Epithelial cell of prostate (primary cell): ENCODE measurements at regions not wholly inside any gene's neighbourhood (a gene's known extent, or its start where the extent isn't known, plus 50 kb on each side); places are given as distances from the start of the nearest gene placed in this dataset.
A peak's percentile ranks its signal among the peaks of the same experiment; 100 is the strongest.
"Not testable (repeated sequence)": the region's sequence is repeated elsewhere in the genome, so short reads cannot be mapped to it uniquely, and the experiment has no call there.

Source experiments
- DNase-seq: peaks from one replicate; pipeline ENCODE4 v3.0.0-alpha.2; 2011; ENCODE audit warnings: low read depth, low spot score
- H3K27ac ChIP-seq: fragments of 450-650 bp; 2 replicates; pipeline ENCODE4 v1.5.1; 2017; ENCODE audit warnings: mild to moderate bottlenecking

DNA sequence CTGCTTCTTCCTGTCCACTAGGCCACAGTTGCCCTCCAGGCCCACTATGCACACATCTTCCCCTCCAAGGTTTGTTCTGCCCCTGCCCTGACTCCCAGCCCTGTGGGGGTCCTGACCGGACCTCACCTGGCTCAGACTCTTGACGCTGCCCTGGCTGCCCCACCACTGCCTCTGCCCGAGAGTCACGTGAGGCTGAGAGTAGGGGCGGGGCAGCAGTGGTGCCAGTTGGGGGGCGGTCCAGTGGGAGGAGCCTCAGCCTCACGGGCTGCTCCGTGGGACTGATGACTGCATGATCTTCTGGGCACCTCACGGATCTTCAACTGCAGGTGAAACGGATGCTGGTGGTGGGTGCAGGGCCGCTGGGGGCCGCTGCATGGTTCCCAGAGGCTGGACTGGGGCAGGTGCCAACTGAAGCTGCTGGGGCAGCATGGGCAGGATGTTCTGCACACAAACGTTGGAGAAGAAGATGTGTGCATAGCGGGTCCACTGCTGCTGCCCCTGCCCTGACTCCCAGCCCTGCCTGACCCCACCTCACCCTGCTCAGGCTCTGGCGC, 77.6 kb downstream of the HHIPL2 start:
- not testable (repeated sequence) for H3K27ac ChIP-seq, DNase-seq

DNA sequence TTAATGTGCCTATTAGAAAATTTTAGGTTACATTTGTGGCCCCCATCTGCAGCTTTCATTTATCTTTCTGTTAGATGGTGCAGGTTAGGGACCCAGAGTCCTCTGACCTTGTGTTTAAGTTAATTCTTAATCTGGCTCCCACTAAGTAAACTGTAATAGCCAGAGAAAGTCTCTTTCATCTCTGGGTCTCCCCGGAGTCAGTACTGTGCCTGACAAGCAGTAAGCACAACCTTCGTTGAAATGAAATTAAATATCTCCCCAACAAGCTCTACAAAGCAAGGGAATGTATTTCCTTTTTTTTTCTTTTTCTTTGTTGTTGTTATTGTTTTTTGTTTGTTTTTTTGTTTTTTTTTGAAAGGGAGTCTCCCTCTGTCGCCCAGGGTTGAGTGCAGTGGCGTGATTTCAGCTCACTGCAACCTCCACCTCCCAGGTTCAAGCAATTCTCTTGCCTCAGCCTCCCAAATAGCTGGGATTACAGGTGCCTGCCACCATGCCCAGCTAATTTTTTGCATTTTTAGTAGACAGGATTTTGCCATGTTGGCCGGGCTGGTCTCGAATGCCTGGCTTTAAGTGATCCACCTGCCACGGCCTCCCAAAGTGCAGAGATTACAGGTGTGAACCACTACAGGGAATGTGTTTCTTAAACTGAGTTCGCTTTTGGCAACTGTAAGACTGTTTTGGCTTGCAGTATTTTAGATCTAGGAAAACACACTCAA, 81.6 kb downstream of the HHIPL2 start:
- DNase-seq = no peak
- peak overlapping the region; percentile 56 for H3K27ac ChIP-seq

DNA sequence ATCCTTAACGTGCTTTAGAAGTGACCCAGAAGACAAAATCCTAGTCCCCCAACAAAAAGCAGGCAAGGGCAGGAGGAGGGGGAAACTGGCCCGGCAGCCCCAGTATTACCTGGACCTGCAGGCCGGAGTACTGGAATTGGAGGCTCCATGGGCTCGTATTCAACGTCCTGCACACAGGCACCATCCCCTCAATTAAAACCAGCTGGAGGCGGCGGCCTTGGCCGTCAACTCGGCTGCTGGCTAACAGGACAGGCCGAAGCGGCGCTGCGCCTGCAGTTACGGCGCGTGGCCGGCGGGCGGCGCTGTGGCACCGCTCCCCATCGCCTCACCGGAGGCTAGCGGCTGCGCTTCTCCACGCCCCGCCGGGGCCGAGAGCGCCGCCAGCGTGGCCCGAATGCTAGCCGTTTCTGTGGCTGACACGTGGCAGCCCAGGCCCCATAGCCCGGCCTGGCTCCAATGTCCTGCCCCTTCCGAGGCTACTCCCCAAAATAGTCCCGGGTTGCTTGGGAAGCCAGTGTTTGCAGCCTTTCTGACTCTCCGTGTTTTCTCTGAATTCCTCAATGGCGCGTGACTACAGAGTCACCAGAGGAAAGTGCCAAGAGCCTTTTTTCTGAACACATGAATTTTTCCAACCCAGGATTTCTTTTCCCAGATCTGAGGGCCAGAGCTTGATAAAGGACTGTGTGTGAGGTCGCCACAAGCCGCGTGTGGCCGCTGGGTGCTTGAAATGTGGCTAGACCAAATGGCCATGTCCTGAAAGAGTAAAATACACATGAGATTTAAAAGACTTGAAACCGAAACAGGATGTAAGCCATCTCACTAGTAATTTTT, 82.5 kb downstream of the HHIPL2 start:
- DNase-seq = no peak
- H3K27ac ChIP-seq = peak overlapping the region; percentile 56

DNA sequence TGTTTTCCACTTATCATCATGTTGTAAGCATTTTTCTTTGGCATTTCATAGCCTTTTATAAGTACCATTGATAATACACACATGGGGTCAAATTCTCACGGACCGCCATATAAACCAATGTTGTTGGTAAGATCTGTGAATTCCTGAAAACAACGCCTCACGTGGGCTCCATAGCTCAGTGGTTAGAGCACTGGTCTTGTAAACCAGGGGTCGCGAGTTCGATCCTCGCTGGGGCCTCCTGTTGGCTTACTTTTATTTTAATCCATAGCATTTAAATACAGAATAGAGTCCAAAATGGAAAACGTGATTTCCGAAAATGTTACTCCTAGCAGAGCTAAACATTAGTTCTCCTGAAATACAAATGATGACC, 83.1 kb downstream of the HHIPL2 start:
- H3K27ac ChIP-seq = peak overlapping the region; percentile 56
- DNase-seq = no peak

DNA sequence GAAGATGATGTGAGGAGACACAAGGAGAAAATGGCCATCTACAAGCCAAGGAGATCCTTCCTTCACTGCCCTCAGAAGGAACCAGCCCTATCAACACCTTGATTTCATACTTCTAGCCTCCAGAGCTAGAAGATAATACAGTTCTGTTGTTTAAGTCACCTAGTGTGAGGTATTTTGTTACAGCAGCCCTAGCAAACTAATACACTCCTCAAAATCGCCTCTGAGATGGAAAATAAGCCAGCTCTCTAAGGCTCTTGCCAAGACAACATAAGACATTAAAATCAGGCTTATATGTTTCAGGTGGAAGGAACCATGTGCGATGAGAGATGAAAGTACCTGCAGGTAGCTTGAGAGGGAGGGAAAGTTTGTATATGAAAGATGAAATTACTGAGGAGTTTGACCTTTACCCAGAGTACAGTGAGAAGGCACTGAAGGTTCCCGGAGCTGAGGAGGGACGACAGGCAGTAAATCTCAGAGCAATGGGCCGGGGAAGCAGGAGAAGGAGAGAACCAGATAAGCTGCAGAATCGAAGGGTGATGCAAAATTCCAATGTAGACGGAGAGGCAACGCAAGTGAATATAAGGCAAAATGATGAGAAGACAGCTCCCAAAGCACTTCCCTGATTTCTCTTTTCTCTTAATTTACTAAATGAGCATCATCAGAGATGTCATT, 84.7 kb downstream of the HHIPL2 start:
- H3K27ac ChIP-seq = no peak overlapping the region
- no peak for DNase-seq

DNA sequence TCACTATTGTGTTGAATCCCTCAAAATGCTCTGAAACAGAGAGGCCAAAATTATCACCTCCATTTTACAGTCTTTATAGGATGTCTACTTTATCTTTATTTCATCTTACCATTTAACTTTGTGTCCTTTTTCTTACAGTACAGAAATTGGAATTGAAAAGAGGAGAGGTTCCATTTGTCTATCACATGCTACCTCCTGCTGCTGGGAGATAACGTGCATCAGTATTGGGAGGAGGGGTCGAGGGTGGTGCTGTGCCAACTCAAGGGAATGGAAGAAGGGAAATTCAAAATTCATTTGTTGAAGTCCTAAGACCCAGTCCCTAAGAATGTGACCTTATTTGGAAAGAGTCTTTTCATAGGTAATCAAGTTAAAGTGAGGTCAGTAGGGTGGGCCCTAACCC, 85.3 kb downstream of the HHIPL2 start:
- no peak overlapping the region for H3K27ac ChIP-seq
- DNase-seq = no peak

DNA sequence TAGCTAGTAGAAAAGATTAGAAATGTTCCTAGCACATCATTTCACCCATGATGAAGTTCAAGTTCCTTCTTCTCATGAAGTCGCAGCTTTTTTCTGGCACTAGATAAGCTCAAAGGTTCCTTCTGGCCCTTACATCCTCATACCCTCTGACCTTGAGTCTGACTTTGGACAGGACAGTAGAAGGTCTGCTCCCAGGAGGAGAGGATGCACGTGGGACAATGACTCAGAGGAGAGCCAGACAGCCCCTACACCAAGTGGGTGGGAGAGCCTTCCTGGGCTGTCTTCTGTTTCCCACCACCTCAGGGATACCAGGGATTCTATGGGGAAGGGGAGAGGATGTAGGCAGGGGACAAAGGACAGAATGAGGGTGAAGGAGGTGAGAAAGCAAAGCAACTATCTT, 86.0 kb downstream of the HHIPL2 start:
- no peak for DNase-seq
- H3K27ac ChIP-seq = no peak overlapping the region

DNA sequence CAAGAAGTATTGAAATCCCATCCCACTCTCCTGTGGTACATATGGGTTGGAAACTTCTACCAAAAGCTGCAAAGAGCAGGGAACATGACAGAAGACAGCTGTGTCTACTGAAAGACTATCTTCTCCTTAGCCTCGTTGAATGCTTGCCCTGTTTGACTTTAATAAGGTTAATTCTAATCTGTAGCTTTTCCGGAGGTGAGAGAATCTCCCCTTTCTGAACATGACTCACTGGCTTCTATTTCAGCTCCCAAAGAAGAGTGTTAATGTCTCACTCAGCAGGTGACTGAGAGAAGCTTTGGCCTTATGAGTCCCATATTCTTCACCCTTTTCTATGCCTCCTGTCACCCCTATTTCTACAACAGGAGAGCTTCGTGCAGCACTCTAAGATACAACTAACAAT, 88.3 kb downstream of the HHIPL2 start:
- no peak for DNase-seq
- no peak overlapping the region for H3K27ac ChIP-seq

DNA sequence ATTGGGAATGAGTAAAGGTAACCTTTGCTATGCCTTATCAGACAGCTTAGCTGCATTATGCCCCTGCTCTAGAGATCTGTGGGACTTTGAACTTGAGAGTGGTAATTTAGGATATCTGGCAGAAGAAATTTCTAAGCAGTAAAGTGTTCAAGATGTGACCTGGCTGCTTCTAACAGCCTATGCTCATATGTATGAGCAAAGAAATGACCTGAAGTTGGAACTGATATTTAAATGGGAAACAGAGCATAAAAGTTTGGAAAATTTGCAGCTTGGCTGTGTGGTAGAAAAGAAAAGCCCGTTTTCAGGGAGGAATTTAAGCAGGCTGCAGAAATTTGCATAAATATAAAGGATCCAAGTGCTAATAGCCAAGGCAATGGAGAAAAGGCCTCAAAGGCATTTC, 90.4 kb downstream of the HHIPL2 start:
- no peak for DNase-seq
- H3K27ac ChIP-seq = no peak overlapping the region

DNA sequence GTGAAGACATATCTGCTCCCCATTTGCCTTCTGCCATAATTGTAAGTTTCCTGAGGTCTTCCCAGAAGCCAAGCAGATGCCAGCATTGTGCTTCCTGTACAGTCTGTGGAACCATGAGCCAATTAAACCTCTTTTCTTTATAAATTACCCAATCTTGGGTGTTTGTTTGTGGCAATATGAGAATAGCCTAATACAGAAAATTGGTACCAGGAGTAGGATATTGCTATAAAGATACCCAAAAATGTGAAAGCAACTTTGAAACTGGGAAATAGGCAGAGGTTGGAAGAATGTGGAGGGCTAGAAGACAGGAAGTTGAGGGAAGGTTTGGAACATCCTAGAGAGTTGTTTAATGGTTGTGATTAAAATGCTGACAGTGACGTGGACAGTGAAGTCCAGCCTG, 90.8 kb downstream of the HHIPL2 start:
- no peak for DNase-seq
- H3K27ac ChIP-seq = no peak overlapping the region

DNA sequence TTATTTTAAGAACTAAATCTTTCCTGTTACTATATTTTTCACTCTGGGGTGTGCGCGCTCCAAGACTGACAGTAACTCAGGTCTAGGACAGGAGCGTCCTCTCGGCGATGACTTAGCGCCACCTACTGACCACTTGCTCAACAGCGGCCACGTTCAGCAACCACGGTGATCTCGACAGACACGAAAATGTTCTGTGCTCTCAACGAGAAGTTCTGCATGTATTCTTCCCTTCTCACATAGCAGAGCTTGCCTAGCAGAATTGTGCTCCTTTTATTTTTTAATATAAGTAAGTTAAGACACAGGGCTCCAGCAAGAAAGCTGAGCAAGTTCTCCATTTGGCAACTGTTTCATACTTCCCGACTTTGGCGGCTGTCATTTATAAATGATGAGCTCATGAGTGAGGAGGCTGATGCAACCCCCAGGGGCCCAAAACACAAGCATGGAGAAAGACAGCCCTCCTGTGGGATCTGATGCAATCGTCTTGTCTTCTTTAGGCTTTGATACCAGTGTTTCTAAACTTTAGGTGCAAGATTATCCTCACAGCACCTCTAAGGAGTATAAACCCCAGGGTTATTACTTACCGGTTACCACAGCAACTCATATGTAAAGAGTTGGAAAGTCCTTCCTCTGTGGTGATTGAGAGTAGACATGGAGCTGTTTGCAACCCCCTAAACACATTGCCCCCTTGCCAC, 92.6 kb downstream of the HHIPL2 start:
- DNase-seq = peak; percentile 16
- peak overlapping the region; percentile 38 for H3K27ac ChIP-seq

DNA sequence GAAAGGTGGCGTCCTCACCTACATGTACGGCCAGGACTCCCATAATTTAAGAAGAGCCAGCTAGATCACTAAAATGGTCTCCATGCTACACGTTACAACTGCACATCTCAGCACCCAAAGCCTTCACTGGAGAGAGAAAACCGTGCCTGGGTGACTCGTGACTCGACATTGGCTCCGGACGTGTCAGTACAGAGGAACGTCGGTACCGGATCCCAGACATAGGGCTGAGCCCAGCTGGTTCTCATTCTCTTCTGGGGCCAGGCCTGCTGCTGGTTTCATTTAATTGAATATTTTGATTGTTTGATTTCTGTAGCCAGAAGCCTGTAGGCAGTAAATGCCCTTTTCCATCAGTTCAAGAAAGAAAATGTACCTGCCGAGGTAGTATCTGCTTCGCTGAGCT, 93.1 kb downstream of the HHIPL2 start:
- DNase-seq = no peak
- H3K27ac ChIP-seq = peak overlapping the region; percentile 38

DNA sequence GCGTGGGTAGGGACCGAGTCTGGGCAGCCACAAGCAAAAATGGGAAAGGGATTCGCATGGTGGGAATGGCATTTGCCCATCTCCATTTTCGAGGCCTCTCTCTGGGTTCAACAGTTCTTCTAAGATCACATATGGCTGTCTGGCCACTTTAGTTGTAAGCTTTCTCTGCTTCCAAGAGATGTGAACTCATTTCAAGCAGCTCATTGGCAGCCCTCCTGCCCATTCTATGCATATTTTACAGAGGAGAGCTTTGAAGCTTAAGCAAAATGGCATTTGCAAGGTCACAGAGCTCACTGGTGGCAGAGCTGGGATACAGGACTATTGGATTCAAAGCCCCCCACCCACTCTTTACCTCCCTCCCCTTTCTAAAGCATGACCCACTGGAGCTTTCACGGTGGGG, 93.7 kb downstream of the HHIPL2 start:
- no peak for DNase-seq
- no peak overlapping the region for H3K27ac ChIP-seq

DNA sequence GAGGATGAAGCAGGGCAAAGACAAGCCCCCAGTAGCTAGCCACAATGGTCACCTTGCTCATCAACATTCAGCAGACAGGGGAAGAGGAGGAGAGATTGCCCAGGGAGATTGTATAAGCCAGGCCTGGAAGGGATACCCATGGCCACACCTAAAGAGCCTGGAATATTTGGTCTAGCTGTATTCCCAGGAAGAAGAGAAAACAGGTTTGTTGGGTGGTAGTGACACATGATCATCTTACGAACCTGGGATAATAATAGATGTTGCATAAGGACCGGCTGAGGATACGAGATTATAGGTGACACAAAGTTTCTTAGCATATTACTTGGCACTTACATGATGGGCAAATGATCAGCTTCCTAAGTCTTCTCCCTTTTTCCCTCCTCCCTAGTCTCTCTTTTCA, 95.9 kb downstream of the HHIPL2 start:
- no peak for DNase-seq
- H3K27ac ChIP-seq = no peak overlapping the region

DNA sequence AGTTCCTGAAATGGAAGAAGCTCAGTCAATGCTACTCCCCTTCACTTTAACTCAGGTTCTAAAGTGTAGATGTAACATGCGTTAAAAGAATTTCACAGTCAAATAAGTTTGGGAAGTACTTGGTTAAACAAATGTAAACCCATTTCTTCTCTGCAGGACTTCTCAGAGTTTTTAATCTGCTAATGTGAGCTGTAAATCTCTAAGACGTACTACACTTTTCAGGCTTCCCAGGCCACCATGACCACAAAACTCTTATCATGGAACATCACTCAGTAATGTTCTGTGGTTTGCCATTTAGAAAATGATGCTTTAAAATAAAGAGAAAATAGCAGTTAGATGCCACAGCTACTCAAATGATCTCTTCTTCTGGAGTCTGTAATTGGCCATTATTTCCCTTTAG, 104.3 kb downstream of the HHIPL2 start:
- DNase-seq = no peak
- H3K27ac ChIP-seq = no peak overlapping the region

DNA sequence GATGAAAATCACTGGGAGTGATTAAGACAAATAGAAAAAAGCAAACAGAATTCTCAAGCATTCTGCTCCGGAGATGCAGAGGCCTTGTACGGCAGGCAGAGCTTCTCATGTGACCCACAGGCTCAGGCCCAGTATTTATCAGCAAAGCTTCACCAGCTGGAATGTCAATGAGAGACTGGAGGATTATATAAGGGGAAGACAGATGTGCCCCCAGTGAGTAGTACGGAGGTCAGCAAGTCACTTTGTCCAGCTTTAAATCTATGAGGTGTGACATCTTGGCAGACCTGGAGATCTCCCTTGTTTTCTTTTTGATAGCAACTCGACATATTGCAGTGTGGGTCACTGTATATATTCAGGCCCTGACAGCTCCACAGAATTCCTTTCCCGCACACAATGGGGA, 106.8 kb downstream of the HHIPL2 start:
- H3K27ac ChIP-seq = no peak overlapping the region
- no peak for DNase-seq

DNA sequence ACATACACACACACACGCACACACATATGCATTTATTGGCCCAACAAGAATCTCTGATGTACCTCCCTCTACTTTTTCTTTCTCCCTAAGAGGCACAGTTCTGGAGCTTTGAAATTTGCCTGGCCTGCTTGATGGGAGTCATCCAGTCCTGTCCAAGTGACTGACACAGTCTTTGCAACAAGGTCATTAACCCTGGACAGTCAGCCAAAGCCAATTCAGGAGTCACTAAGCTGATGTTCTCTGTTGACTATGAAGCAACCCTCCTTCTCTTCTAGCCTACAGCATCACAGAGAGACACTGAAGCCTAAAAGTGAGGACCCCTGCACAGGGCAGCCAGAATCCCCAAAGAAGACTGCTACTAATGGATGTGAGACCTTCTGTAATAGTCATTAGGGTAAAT, 123.1 kb downstream of the HHIPL2 start:
- H3K27ac ChIP-seq = no peak overlapping the region
- DNase-seq = no peak

DNA sequence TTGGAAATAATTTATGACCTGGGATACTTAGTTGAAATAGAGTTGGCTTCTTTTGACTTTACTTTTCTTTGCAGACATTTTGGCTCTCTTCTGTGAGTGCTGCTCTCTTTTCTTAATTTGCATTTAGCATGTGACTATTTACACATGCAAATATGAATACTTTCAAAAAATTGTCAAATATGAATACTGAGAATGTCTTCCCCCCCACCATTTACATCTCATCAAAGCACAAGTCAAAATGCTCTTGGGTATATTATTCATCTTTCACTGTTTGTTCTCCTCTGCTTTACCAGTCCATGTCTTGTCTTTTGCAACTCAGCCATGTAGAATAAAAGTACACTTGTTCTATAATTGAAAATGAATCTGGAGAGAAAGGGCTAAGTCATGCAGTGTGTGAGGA, 126.5 kb downstream of the HHIPL2 start:
- H3K27ac ChIP-seq = no peak overlapping the region
- no peak for DNase-seq

DNA sequence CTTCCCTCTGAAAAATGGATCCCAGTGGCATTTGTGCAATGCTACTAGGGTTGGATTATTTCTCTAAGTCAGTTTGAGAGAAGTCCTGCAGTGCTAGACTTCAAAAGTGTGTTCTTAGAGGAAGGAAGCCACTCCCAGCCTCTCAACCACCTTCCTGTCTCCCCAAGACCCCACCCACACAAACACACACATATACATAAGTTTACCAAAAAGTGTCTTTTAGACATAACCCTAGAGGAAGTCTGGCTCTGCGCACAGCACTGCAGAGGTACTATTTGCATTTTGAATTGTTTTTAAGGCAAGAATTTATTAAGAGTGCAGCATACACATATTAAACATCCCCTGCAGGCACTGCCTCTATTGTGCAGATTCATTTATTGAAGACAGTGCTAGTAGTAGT, 127.3 kb downstream of the HHIPL2 start:
- no peak overlapping the region for H3K27ac ChIP-seq
- DNase-seq = no peak

DNA sequence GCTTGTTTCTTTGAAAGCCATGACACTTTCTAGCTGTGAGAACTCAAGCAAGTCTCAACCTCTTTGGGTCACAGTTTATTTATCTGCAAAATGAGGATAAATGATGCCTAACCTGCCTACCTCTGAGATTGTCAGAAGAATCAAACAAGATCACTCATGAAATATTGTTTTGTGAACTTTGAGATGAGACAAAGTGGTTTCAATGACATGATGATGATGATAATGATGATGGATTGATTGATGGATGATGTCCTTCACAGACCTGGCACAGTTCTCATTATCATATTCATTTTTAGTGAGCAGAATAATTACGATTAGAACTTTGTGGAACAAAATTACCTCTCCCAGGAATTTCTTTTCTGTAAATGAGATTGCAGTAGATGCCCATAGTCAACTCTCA, 129.2 kb downstream of the HHIPL2 start:
- no peak overlapping the region for H3K27ac ChIP-seq

DNA sequence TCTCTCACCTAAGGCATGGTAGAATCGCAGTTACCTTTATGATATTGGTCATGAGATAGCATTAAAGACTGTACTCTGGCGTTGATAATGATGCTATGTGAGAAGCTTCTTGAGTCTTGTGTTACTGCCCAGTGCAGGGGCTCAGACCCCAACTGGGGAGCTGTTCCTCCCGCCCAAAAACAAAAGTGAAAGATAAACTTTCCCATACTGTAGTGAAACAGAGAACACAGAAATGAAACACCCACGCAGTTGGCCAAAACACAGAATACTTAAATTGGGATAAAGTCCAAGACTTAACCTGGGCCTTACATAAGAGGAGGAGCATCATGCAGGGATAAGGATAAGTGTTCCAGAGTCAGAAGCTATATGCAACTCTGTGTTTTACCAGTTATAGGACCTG, 130.6 kb downstream of the HHIPL2 start:
- H3K27ac ChIP-seq = no peak overlapping the region
- no peak for DNase-seq

More for the DNA sequence above, 129.2 kb downstream of the HHIPL2 start:
- no peak for DNase-seq
